GM21367 (cell line): ENCODE measurements at regions not wholly inside any gene's neighbourhood (a gene's known extent, or its start where the extent isn't known, plus 50 kb on each side); places are given as distances from the start of the nearest gene placed in this dataset.

ENCODE experiments used
- ATAC-seq: cut with Tn5 transposase; IDR thresholded peaks from one replicate; pipeline ENCODE4 v1.9.1; 2021; ENCODE audit not compliant: unreplicated experiment

DNA sequence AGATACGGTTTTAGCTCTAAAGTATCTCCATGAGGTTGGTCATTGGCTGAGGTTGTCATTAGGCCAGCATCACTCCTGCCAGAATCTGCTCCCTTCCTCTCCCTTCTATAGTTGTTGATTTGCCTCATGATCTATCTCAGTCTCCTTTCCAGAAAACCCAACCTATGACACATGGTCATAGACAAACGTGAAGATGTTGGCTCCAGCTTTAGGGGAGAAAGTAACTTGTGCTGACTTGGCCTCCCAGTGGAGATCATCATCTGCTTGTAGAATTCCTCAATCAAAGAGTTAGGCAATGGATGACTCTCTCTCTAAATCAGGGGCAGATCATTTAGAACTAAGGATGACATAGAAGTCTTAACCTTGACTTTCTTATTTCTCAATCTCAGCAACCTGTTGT lies 894.4 kb downstream of the TTLL7 start:
- ATAC-seq = no peak

DNA sequence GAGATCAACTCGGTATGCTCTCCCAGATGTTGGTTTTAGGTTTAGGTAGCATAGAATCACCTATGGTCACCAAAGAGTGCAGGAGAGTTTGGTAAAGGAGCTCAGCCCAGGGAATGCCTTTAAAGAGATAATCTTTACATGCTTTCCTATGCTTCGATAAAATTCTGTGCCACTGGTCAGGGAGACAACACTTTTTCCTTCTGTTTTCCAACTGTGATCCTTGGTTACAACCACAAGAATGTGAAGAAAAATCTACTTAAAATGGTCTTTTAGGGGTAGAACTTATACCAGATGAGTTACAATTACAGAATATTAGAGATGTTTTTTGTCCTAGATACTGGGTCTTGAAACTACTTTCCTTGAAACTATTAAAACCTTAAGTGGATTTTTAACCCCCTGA lies 895.6 kb downstream of the TTLL7 start:
- ATAC-seq = no peak

DNA sequence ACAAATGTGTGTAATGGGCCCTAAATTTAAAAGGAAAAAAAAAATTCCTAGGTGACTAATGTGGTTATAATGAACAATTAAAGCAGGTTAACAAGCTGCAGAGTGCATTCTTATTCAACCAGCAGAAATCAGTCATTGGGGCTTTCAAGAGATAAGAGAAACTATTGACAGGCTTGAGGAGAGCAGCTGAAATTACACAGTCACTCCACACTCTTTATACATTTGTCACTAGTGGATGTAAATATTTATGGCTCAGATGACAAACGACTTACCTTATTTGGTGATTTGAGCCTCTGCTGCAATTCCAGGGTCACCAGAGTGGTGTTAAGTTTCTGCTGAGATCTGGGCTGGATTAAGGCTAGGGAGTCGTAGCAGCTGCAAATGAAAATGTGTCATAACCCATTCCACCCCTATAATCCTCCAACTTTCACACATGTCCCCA lies 896.3 kb downstream of the TTLL7 start:
- no peak for ATAC-seq

- no peak for ATAC-seq
These were observed 897.5 kb downstream of the TTLL7 start for GRCh38 chr1:83101406-83101805.

- ATAC-seq = no peak
These were observed 898.8 kb downstream of the TTLL7 start for GRCh38 chr1:83100133-83100532.

DNA sequence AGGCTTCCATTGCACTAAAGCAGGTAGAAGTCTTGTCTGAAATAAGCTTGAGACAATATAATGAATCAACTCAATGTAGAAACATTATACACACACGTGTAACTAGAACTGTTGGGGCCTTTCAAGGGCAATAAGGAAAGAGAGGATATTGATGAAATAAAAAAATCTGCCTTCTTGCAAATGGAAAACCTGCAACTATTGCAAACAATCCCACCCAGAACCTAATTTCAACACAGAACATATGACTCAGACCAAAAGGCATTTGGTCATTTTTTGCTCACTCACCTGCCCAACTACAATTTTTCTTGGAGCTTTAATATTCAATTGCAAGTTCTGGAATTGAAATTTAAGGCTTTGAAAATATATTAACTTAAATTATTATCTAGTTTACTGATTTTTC lies 900.1 kb downstream of the TTLL7 start:
- no peak for ATAC-seq

- no peak for ATAC-seq
These were observed 900.8 kb downstream of the TTLL7 start for GRCh38 chr1:83098131-83098530.

- no peak for ATAC-seq
These were observed 901.2 kb downstream of the TTLL7 start for GRCh38 chr1:83097715-83098114.

DNA sequence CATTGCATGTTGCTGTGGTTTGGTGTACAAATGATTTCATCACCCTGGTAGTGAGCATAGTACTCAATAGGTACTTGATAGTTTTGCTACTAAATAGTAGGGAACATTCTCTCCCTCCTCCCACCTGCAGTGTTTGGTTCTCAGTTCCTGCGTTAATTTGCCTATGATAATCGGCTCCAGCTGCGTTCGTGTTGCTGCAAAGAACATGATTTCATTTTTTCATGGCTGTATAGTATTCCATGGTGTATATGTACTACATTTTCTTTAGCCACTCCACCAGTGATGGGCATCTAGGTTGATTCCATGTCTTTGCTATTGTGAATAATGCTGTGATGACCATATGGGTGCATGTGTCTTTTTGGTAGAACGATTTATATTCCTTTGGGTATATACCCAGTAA lies 903.4 kb downstream of the TTLL7 start:
- no peak for ATAC-seq

DNA sequence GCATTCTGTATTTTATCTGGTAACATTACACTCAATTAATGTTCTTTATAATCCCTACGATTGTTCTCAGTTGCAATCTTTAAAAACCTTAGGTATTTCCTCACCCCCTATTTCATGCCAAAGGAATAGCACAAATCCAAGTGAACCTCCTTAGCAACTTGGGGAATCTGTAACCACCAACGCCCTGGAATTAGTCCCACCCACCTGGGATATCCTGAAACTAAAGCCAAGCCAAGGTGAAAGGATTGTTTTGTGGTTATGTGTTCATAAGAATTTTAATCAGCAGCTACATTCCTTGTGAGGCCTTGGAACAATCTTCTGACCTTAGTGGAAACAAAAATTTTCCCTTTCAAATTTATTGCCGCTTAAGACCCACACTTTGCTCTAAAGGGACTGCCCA lies 908.7 kb downstream of the TTLL7 start:
- no peak for ATAC-seq

- ATAC-seq = no peak
These were observed 911.1 kb downstream of the TTLL7 start for GRCh38 chr1:83087851-83088250.

GRCh38 chr1:83086986-83087512 lies 911.9 kb downstream of the TTLL7 start:
- no peak for ATAC-seq

DNA sequence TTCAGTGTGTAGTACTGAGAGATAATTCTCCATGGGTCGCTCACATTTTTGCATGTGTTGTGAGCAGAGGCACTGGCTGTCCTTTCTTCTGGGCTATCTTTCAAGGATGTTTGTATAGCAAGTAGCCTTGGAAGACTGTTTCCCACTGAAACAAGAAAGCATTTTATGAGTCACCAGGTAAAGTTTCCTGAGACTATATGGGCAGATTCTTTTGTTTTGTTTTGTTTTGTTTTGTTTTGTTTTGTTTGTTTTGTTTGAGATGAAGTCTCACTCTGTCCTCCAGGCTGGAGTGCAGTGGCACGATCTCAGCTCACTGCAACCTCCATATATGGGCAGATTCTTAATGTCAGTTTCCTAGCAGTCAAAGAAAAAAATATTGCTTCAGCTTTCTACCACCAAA lies 912.6 kb downstream of the TTLL7 start:
- ATAC-seq = no peak

- no peak for ATAC-seq
These were observed 915.2 kb downstream of the TTLL7 start for GRCh38 chr1:83083589-83084224.

DNA sequence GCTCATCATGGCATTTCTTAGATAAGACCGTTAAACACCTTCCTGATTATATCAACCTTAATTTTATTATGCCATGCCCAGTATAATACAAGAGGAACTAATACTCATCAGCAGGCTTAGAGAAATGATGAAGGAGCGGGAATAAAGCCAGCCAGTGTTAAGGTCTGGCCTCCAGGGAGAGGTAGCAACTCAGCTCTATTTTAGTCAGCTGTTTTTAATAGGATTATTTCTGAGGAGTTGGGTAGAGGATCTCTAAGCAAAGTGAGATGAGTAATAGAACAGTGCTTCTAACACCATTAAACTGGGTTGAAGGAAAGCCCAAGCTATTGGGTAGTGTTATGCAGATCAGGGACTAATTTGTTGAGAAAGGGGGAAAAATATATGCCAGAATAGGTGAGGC lies 921.5 kb downstream of the TTLL7 start:
- no peak for ATAC-seq

- no peak for ATAC-seq
These were observed 923.8 kb downstream of the TTLL7 start for GRCh38 chr1:83075107-83075506.

- no peak for ATAC-seq
These were observed 931.0 kb downstream of the TTLL7 start for GRCh38 chr1:83067954-83068353.

- no peak for ATAC-seq
These were observed 932.8 kb downstream of the TTLL7 start for GRCh38 chr1:83065952-83066727.

GRCh38 chr1:83064589-83065242 lies 934.2 kb downstream of the TTLL7 start:
- ATAC-seq = no peak

DNA sequence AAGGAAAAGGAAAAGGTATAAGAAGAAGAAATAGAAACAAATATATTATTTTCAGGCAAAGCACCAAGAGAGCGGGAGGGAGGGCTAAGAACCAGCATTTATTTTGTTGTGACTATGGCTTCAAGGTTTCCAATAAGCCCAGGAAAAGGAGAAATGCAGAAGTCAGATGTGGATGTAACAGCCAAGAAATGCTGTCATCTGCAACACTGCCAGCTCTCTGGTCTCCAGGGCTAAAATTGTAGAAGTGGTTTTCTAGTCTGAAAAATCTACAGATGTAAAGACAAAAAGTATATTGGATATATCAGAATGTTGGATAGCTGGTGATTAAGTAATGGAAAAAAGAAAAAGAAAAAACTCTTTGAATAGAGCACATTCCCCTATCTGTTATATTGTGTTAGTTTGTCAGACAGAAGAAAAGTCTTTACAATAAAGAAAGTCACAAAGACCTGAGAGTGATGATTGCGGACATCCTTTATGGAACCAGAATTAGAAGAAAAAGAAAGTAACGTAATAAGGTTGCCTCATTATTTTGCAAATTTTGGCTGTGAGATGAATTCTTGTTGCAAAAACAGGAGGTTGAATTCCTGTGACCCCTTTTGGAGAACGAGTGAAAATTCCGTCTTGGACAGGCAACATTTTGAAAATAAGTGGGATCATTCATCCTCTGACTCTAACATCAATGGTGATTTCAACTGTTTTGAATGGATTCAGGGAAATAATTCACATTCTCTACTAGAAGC lies 938.1 kb downstream of the TTLL7 start:
- ATAC-seq = no peak

- ATAC-seq = no peak
These were observed 938.7 kb downstream of the TTLL7 start for GRCh38 chr1:83060221-83060620.
